Uterus (tissue), 2 donors: ENCODE measurements at regions not wholly inside any gene's neighbourhood (a gene's known extent, or its start where the extent isn't known, plus 50 kb on each side); places are given as distances from the start of the nearest gene placed in this dataset.

Experiments used
- CTCF ChIP-seq, 4 experiments: fragments of 200-600 bp in 2 of 4; fragments of 450-650 bp in 2 of 4; sonication (generic) in 2 of 4; IDR thresholded peaks; one replicate each; pipeline ENCODE4 v1.5.1; 2016 to 2019; ENCODE audit warnings: antibody characterized with exemption in 4 of 4, mild to moderate bottlenecking in 2 of 4, moderate library complexity in 1 of 4
- POLR2A ChIP-seq, 2 donors: fragments of 450-650 bp; IDR thresholded peaks; one replicate each; pipeline ENCODE4 v1.6.1; 2016; ENCODE audit warnings: antibody characterized with exemption in 2 of 2, mild to moderate bottlenecking in 1 of 2, moderate library complexity in 1 of 2

- TF ChIP-seq CTCF (IDR thresholded peaks at IDR 0.05) (no peak), POLR2A (IDR thresholded peaks at IDR 0.05) (no peak)
Measured at GRCh38 chr16:26708428-26708827, 358.3 kb upstream of the C16orf82 start.
